IMR-90 (cell line): ENCODE measurements at regions not wholly inside any gene's neighbourhood (a gene's known extent, or its start where the extent isn't known, plus 50 kb on each side); places are given as distances from the start of the nearest gene placed in this dataset.

Experiments
- ATAC-seq: fragments of 200-7000 bp; cut with Tn5 transposase; 2 replicates; pipeline ENCODE4 v1.9.1; 2020; ENCODE audit warnings: low read depth, mild to moderate bottlenecking, moderate library complexity
- BruUV-seq: library from RNA; stranded (reverse); fragments of 400-500 nt; replicated peaks from 2 replicates; lab custom pipeline; 2021; lab: Mats Ljungman, UMichigan
- CTCF ChIA-PET: fragments of 300-600 bp; formaldehyde crosslinking; extraction: SDS; loops from one replicate; lab custom pipeline; 2021; ENCODE audit warnings: antibody characterized with exemption; lab: Yijun Ruan, JAX
- POLR2A ChIA-PET: fragments of 300-600 bp; sonication (Branson Sonifier 250); formaldehyde crosslinking; loops from one replicate; lab custom pipeline; 2022; ENCODE audit warnings: antibody characterized with exemption; ENCODE audit not compliant: unreplicated experiment; lab: Charles Lee
- DNase-seq: peaks from one replicate; pipeline ENCODE4 v3.0.0; 2013
- H2AFZ ChIP-seq: replicated peaks from 2 replicates; pipeline ENCODE3; 2013; ENCODE audit warnings: low read length, mild to moderate bottlenecking; ENCODE audit not compliant: poor library complexity
- H2AK5ac ChIP-seq: 2 replicates; pipeline ENCODE4 v1.6.1; 2013; ENCODE audit warnings: low read depth, low read length, inconsistent platforms
- H2AK9ac ChIP-seq: replicated peaks from 2 replicates; pipeline ENCODE3; 2013; ENCODE audit warnings: mild to moderate bottlenecking, low read depth, low read length, moderate library complexity; ENCODE audit not compliant: poor library complexity
- H2BK120ac ChIP-seq: 2 replicates; pipeline ENCODE4 v1.6.1; 2013; ENCODE audit warnings: low read depth, low read length, inconsistent platforms
- H2BK15ac ChIP-seq: 3 replicates; pipeline ENCODE4 v1.6.1; 2013; ENCODE audit warnings: low read depth, low read length, inconsistent platforms
- H2BK20ac ChIP-seq: 2 replicates; pipeline ENCODE4 v1.6.1; 2013; ENCODE audit warnings: low read depth, mild to moderate bottlenecking, inconsistent platforms, low read length, moderate library complexity
- H2BK5ac ChIP-seq: 2 replicates; pipeline ENCODE4 v1.6.1; 2013; ENCODE audit warnings: mild to moderate bottlenecking, low read depth, low read length, inconsistent platforms; ENCODE audit not compliant: poor library complexity, severe bottlenecking
- H3K14ac ChIP-seq: replicated peaks from 2 replicates; pipeline ENCODE4 v1.6.1; 2013; ENCODE audit warnings: low read depth, low read length, inconsistent platforms
- H3K18ac ChIP-seq: 2 replicates; pipeline ENCODE4 v1.6.1; 2013; ENCODE audit warnings: low read depth, low read length, control low read depth
- H3K23ac ChIP-seq: 2 replicates; pipeline ENCODE4 v1.6.1; 2013; ENCODE audit warnings: low read depth, low read length, inconsistent platforms
- H3K27ac ChIP-seq: 2 replicates; pipeline ENCODE4 v1.5.1; 2013; ENCODE audit warnings: mild to moderate bottlenecking, control low read depth, low read length; ENCODE audit not compliant: insufficient read depth
- H3K27me3 ChIP-seq: 2 replicates; pipeline ENCODE4 v1.6.1; 2013; ENCODE audit warnings: low read length; ENCODE audit not compliant: control insufficient read depth, insufficient read depth
- H3K36me3 ChIP-seq: 2 replicates; pipeline ENCODE4 v1.6.1; 2013; ENCODE audit warnings: low read length, mixed read lengths; ENCODE audit not compliant: control insufficient read depth, insufficient read depth
- H3K4ac ChIP-seq: 2 replicates; pipeline ENCODE4 v1.6.1; 2013; ENCODE audit warnings: low read depth, low read length, inconsistent platforms
- H3K4me1 ChIP-seq: 2 replicates; pipeline ENCODE4 v1.6.1; 2013; ENCODE audit warnings: low read length, mixed read lengths; ENCODE audit not compliant: control insufficient read depth, insufficient read depth
- H3K4me2 ChIP-seq: 2 replicates; pipeline ENCODE4 v1.6.1; 2013; ENCODE audit warnings: low read depth, mild to moderate bottlenecking, control low read depth, low read length, moderate library complexity
- H3K4me3 ChIP-seq: 2 replicates; pipeline ENCODE4 v1.5.1; 2013; ENCODE audit warnings: low read depth, mild to moderate bottlenecking, control low read depth, low read length, moderate library complexity; ENCODE audit not compliant: insufficient read depth
- H3K56ac ChIP-seq: 2 replicates; pipeline ENCODE4 v1.6.1; 2013; ENCODE audit warnings: low read length, inconsistent platforms; ENCODE audit not compliant: insufficient read depth; ENCODE audit errors: extremely low read depth
- H3K79me1 ChIP-seq, 2 experiments: 2 replicates each; pipeline ENCODE4 v1.6.1; 2013; ENCODE audit warnings: low read length in 2 of 2, inconsistent platforms in 1 of 2, low read depth in 1 of 2
- H3K9ac ChIP-seq: 2 replicates; pipeline ENCODE4 v1.6.1; 2013; ENCODE audit warnings: low read depth, low read length, control low read depth
- H3K9me1 ChIP-seq: 2 replicates; pipeline ENCODE4 v1.6.1; 2013; ENCODE audit warnings: low read length, inconsistent platforms; ENCODE audit not compliant: insufficient read depth
- H3K9me3 ChIP-seq: 2 replicates; pipeline ENCODE4 v1.6.1; 2013; ENCODE audit warnings: low read length; ENCODE audit not compliant: control insufficient read depth, insufficient read depth
- H4K20me1 ChIP-seq: 2 replicates; pipeline ENCODE4 v1.6.1; 2013; ENCODE audit warnings: low read length, inconsistent platforms; ENCODE audit not compliant: insufficient read depth
- H4K5ac ChIP-seq: 2 replicates; pipeline ENCODE4 v1.6.1; 2013; ENCODE audit warnings: mild to moderate bottlenecking, low read depth, low read length, control low read depth
- H4K8ac ChIP-seq, 2 experiments: 2 replicates each; pipeline ENCODE4 v1.6.1; 2013; ENCODE audit warnings: low read depth in 2 of 2, low read length in 2 of 2, control low read depth in 1 of 2, inconsistent platforms in 1 of 2
- H4K91ac ChIP-seq: 2 replicates; pipeline ENCODE4 v1.6.1; 2013; ENCODE audit warnings: low read depth, low read length, inconsistent platforms; ENCODE audit not compliant: insufficient read depth
- BHLHE40 ChIP-seq: fragments of 150-350 bp; IDR thresholded peaks from 2 replicates; pipeline ENCODE4 v1.6.1; 2016; ENCODE audit warnings: mild to moderate bottlenecking, low read depth, low read length
- CEBPB ChIP-seq: IDR thresholded peaks from 2 replicates; pipeline ENCODE4 v1.6.1; 2012; ENCODE audit warnings: low read depth, low read length, improper control_type of control experiment
- CHD1 ChIP-seq: IDR thresholded peaks from 2 replicates; pipeline ENCODE4 v1.6.1; 2012; ENCODE audit warnings: low read depth, low read length, improper control_type of control experiment
- ELK1 ChIP-seq: fragments of 150-350 bp; IDR thresholded peaks from 2 replicates; pipeline ENCODE4 v1.6.1; 2016; ENCODE audit warnings: low read depth, mild to moderate bottlenecking, low read length, moderate library complexity, borderline replicate concordance
- FOS ChIP-seq: fragments of 150-350 bp; IDR thresholded peaks from 2 replicates; pipeline ENCODE4 v1.6.1; 2016; ENCODE audit warnings: low read depth, low read length
- MAFK ChIP-seq: IDR thresholded peaks from 2 replicates; pipeline ENCODE4 v1.6.1; 2012; ENCODE audit warnings: low read depth, low read length, improper control_type of control experiment
- MAZ ChIP-seq: IDR thresholded peaks from 2 replicates; pipeline ENCODE4 v1.6.1; 2012; ENCODE audit warnings: low read depth, mild to moderate bottlenecking, low read length, improper control_type of control experiment, moderate library complexity, borderline replicate concordance
- MXI1 ChIP-seq: IDR thresholded peaks from 2 replicates; pipeline ENCODE4 v1.6.1; 2012; ENCODE audit warnings: low read depth, mild to moderate bottlenecking, low read length, moderate library complexity, borderline replicate concordance
- NFE2L2 ChIP-seq: fragments of 150-350 bp; IDR thresholded peaks from 2 replicates; pipeline ENCODE4 v1.6.1; 2016; ENCODE audit warnings: low read depth, mild to moderate bottlenecking, low read length
- POLR2A ChIP-seq: IDR thresholded peaks from 2 replicates; pipeline ENCODE4 v1.6.1; 2012; ENCODE audit warnings: mild to moderate bottlenecking, low read depth, low read length
- RAD21 ChIP-seq: IDR thresholded peaks from 2 replicates; pipeline ENCODE4 v1.6.1; 2012; ENCODE audit warnings: low read length, improper control_type of control experiment
- RCOR1 ChIP-seq: IDR thresholded peaks from 2 replicates; pipeline ENCODE4 v1.6.1; 2012; ENCODE audit warnings: mild to moderate bottlenecking, low read length, improper control_type of control experiment; ENCODE audit not compliant: insufficient replicate concordance
- RFX5 ChIP-seq: IDR thresholded peaks from 2 replicates; pipeline ENCODE4 v1.8.0; 2012; ENCODE audit warnings: low read depth, mild to moderate bottlenecking, low read length, moderate library complexity
- SMC3 ChIP-seq: fragments of 150-350 bp; IDR thresholded peaks from 2 replicates; pipeline ENCODE4 v1.6.1; 2016; ENCODE audit warnings: low read depth, mild to moderate bottlenecking, antibody characterized with exemption, low read length, moderate library complexity
- USF2 ChIP-seq: fragments of 150-350 bp; IDR thresholded peaks from 2 replicates; pipeline ENCODE4 v1.6.1; 2017; ENCODE audit warnings: mild to moderate bottlenecking, antibody characterized with exemption, low read length, low read depth
- WGBS, 2 experiments: methylation state at CpG; one replicate each; pipeline versions ENCODE4 v1.1.5 to v1.1.7; 2013; ENCODE audit warnings: missing lambda C conversion rate in 2 of 2; ENCODE audit not compliant: insufficient read length in 1 of 2; ENCODE audit errors: extremely low coverage in 2 of 2; 5-methylcytosine and 5-hydroxymethylcytosine counted together
- dilution Hi-C: fragments of 300-500 bp; cut with HindIII; formaldehyde crosslinking; loops from one replicate; pipeline ENCODE4 v1.14.3; 2018; ENCODE audit warnings: low sequenced_read_pairs; ENCODE audit not compliant: unreplicated experiment
- in situ Hi-C: fragments of 300-500 bp; cut with MboI; formaldehyde crosslinking; loops from 3 replicates; pipeline ENCODE4 v1.14.3; 2019; ENCODE audit warnings: low sequenced_read_pairs, inconsistent platforms, mixed read lengths
- intact Hi-C: fragments of 100-400 bp; cut with micrococcal nuclease; formaldehyde crosslinking; loops from 2 replicates; pipeline ENCODE4 v1.10.0; 2022

GRCh38 chr6:90984066-90984465 is 397.2 kb upstream of the MAP3K7 start:
- TF ChIP-seq CHD1 (no peak), RFX5 (no peak), POLR2A (no peak), CEBPB (no peak), ELK1 (no peak), BHLHE40 (no peak), RCOR1 (no peak), FOS (no peak), RAD21 (no peak), MAFK (no peak), MXI1 (no peak), MAZ (no peak), USF2 (no peak), SMC3 (no peak), NFE2L2 (no peak)

More at GRCh38 chr6:90984066-90984465, 397.2 kb upstream of the MAP3K7 start:
- 33% methylated on average over 1 of the region's 3 CpGs; no CpG with 5 or more reads in 1 of the 2 experiments for WGBS, 2 experiments
- Histone ChIP-seq H3K9me1 (no peaks in the 10 kb centered on the region), H3K9ac (no peak overlapping the region), H2AK5ac (no peak overlapping the region), H2BK15ac (no peak overlapping the region), H3K27ac (no peak overlapping the region), H3K4me3 (no peak overlapping the region), H4K5ac (no peak overlapping the region), H4K8ac (no peak overlapping the region), H3K36me3 (no peaks in the 10 kb centered on the region), H3K4ac (no peak overlapping the region), H2BK120ac (no peak overlapping the region), H4K91ac (no peak overlapping the region), H3K56ac (no peak overlapping the region), H3K9me3 (no peaks in the 10 kb centered on the region), H3K4me2 (no peak overlapping the region), H2BK20ac (no peak overlapping the region), H3K79me1 (no peaks in the 10 kb centered on the region), H2BK5ac (no peak overlapping the region), H2AFZ (no peak overlapping the region), H3K23ac (no peak overlapping the region), H3K27me3 (no peaks in the 10 kb centered on the region), H4K20me1 (no peaks in the 10 kb centered on the region), H3K18ac (no peak overlapping the region), H3K4me1 (no peaks in the 10 kb centered on the region), H2AK9ac (no peak overlapping the region), H3K14ac (no peak overlapping the region)
- DNase-seq (no peak), ATAC-seq (no peak)
- ChIA-PET POLR2A (interaction anchor here (0.6 kb wide), 1 partner anchor 452 kb away, joined by 9 read pairs; no protein-coding TSS in a partner anchor), CTCF (no interaction called here)
- dilution Hi-C loops (no loop called here), in situ Hi-C loops (no loop called here), intact Hi-C loops (no loop called here)
- BruUV-seq: no TSS peak
